ENCODE measurements at regions not wholly inside any gene's neighbourhood (a gene's known extent, or its start where the extent isn't known, plus 50 kb on each side); places are given as distances from the start of the nearest gene placed in this dataset.

DNA sequence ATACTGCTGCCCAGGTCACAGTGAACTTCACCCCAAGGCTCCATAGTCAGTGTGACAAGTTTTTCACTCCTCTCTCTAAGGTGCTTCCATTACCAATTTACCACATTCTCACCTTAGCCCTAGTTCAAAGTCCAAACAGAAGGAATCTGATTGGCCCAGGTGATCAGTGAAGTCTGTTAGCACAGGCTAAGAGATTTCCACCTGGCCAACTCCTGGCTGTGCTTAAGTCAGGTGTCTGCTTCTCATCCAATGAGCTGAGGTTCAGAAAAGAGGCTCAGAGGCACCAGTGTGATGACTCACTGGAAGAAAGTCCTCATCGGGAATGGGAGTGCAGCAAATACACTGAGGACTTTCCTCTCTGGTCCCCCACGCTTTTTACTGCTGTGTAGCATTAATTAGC is 164.4 kb upstream of the MGAT5 start:
- DNase-seq = no peak

DNA sequence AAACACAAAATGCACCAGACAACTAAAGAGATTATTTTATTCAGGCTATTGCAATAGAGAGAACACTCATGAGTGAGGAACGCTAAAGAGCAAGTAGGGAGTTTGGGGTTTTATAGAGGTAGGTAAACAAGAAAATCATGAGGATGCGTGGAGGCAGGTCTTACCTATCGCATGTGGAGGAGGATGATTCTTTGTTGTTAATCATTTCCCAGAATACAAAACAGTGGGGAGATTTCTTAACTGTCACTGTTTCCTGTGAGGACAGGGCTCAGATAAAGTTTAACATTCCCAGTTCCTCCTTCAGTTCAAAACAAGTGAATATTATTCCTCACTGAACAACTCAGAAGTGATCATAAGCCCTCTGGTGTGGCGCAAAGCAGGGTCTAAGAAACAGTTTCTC is 156.1 kb upstream of the MGAT5 start:
- no peak for DNase-seq

- DNase-seq = no peak
Measured at GRCh38 chr2:134098321-134098720, 155.6 kb upstream of the MGAT5 start.

DNA sequence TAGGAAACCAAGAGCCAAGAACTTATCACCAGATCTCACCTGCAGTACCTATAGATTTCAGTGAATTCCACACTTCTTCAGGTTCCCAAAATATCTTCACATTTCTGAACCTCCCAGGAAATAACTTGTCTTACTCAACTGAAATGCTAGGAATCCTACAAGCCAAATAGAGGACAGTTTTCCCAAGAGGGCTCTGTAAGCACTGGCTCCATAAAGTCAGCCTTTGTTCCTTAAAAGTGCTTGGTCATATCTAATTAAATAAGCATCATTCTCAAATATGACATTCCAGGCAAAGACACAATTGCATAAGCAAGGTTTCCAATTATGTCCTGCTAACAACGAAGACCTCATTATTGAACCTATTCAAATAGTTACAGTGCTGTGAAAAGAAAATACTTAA is 154.6 kb upstream of the MGAT5 start:
- no peak for DNase-seq

DNA sequence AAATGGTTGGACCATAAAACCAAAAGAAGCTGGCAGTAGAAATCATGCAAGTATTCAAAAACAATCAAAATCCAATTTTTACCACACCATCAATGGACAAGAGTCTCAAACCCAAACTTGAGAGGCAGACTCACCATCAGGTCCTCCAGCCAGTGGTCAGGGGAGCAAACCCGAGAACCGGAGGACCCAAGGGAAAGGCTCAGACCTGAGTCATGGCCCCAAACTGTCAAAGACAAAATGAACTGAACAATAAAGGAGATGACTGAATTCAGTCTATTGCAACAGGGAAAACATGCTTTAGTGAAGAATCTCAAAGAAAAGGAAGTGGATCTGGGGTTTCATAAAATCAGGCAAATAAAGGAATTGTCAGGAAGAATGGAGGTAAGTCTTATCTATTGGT is 150.7 kb upstream of the MGAT5 start:
- DNase-seq = no peak

DNA sequence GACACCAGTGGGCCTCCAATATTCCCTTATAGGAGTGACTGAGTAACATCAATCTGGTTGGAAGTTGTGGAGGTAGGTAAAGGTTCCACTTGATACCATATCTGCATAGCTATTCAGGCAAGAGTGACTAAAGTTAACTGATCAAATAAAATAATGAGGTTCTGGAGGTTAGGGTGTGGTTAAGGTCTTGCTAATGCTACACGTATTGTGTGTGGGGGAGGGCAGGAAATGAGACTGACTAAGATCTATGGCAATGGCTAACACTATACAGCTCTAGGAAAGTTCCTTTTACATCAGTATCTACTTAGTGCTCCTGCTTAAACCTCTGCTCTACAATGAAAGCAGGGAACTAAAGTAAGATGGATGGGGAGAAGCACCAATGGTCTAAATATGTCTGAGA is 149.1 kb upstream of the MGAT5 start:
- peak in 1 of 2 experiments; percentile 30 for DNase-seq

- DNase-seq = no peak
Measured at GRCh38 chr2:134107402-134107801, 146.5 kb upstream of the MGAT5 start.

- no peak for DNase-seq
Measured at GRCh38 chr2:134108113-134108512, 145.8 kb upstream of the MGAT5 start.

DNA sequence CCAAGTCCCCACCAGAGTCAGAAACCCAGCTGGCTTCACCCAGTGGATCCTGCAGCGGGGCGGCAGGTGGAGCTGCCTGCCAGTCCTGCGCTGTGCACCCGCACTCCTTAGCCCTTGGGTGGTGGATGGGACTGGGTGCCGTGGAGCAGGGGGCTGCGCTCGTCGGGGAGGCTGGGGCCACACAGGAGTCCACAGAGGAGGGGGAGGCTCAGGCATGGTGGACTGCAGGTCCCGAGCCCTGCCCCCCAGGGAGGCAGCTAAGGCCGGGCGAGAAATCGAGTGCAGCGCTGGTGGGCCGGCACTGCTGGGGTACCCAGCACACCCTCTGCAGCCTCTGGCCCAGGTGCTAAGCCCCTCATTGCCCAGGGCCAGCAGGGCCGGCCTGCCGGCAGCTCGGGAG is 144.6 kb upstream of the MGAT5 start:
- no peak for DNase-seq

DNA sequence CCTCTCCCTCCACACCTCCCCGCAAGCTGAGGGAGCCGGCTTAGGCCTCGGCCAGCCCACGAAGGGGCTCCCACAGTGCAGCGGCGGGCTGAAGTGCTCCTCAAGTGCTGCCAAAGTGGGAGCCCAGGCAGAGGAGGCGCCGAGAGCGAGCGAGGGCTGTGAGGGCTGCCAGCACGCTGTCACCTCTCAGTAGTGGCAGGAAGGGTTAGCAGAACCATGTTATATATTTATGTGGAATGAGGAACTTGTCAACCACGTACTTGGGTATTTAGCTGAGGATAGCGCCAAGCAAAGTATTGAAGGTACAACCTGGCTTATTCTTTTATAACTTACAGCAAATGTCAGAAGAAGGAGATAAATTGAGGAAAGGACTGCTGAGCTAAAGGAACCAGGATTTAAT is 144.1 kb upstream of the MGAT5 start:
- DNase-seq = no peak

- DNase-seq = no peak
Measured at GRCh38 chr2:134110532-134110931, 143.3 kb upstream of the MGAT5 start.

GRCh38 chr2:134117676-134118075 is 136.2 kb upstream of the MGAT5 start:
- no peak for DNase-seq

DNA sequence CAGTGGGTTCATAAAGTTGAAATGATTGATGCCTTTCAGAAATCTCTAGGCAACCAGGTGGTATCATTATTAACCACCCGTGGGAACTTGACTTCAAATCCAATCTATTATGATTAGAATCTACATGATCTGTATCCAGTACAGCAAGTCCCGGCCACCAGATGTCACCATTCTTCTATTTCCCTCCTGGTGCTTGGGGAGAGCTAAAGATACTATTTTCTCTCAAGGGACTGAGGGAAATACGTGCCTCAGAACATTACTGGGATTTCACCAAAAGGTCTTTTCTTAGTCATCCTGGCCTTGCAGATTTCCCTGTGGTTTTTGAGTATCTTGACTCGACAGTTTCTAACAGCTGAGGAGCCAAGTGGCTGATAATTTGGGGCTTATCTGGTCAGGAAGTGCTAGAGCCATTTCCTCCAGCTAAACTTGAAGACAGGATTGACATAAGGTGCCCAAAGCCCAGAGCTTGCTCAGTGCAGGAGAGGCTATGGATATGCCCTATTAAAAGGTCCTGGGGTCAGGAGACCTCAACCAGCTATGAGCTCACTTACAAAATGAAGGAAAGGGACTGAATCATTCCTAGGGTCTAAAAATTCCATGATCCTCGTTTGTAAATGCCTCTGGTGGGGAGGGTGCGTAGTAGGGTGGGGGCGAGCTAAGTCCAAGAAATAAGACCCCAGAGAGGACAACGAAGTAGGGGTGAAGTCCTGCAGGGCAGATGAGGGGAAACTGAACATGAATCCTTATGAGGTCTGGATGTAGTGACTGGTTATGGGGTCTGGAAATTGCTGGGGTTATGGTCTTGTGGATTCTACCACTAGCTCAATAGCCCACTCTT is 135.4 kb upstream of the MGAT5 start:
- DNase-seq = peak; percentile 82 to 89

DNA sequence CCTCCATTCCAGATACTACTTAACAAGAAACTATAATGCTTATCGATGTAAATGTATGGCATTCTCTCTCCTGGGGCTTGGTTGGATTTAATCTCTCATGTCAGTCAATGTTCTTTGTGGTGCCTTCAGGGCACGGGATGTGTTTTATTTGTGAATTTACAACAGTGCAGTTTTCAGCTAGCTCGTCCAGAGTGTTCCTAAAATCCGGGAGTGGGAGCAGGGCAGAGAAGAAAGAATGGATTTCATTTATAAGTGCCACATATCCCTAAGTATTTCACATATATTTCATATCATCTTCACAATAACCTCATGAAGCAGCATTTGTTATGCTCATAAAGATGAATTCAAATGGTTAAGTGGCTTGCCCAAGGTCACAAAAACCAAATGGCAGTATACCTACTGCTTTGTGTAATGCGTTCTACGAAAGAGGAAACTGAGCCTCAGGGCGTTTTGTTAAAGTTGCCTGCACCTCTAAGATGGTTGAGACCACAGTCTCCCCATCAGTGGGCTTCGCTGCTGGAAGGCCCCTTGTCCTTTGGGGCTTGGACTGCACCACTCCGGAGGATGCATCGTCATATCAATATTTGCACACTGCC is 134.7 kb upstream of the MGAT5 start:
- no peak for DNase-seq

GRCh38 chr2:134119713-134120405 is 134.0 kb upstream of the MGAT5 start:
- peak; percentile 83 to 88 for DNase-seq

- peak in 1 of 2 experiments; percentile 30 for DNase-seq
Measured at GRCh38 chr2:134120406-134120732, 133.5 kb upstream of the MGAT5 start.

DNA sequence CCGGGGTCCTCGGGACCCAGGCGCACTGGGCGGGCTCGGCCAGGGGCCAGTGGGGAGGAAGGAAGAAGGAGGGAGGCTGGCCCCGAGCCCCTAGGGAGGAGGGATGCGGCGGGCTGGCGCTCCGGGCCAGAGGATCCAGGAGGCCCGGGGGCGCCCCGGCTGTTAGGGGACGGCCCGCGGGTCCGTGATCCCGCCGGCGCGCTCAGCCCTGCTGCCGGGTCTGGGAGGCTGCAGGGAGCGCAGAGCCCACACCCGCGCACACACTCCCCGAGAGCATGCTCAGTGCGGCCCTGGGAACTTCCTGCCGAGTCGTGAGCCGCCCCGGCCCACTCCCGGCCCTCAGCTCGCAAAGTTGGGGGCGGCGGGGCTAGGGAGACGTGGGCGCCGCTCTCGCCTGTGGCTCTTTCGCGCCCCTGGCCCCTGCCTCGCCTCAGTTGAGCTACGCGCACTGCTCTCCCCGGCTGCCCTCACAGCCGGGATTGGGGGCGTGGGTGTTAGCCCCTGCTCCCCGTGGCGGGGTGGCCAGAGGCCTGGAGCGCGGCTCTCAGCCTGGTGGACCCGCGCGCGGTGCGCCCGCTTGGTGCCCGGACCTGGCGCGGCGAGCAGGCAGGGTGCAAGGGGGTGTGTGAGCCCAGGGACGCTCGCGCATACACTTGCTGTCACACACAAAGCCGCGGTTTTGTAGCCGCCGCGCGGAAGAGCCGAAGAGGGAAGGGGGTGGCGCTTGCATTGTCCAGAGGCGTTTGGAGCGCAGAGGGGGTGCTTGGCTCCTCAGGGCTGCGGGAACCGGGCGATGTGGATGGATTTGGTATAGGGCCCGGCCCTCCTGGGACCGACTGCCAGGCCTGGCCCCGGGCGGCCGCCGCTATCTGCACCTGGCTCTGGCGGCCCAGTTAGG is 132.9 kb upstream of the MGAT5 start:
- DNase-seq = peak; percentile 66 to 72

DNA sequence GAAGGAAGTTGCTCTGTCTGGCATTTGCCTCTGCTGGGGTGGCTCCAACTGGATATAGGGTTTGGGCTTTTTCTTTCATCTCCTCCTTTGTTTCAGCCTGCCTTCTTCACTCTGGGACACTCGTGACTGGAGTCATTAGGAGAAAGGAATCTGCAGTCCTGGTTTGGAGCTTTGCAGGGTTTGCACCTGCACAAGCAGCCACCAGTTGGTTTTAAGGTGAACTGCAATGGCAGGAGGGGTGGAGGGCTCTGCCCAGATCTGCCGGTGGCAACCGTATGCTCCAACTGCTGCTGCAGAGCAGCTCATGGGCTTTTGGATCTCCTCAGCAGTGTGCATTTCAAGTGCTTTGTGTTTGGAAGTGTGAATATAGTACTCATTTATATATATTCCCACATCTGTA is 131.3 kb upstream of the MGAT5 start:
- DNase-seq = no peak

DNA sequence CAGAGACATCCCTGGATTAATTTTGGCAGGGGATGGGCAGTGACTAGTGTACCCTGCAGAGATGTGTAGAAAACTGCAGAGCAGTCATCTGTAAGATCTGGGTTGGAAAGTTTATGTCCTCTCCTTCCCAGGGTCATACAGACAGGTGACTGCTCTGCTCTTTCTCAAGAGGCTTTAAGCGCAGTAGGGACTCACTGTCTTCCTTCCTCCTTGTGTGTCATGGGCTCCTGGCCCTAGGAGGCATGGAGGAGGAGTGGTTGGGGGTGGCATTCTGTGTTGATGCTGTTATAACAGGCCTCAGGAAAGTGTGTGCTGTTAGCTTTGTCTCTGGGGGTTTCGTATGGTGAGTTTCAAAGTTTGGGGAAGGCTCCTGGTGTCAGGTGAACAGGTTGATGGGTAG is 130.5 kb upstream of the MGAT5 start:
- DNase-seq = no peak

- no peak for DNase-seq
Measured at GRCh38 chr2:134124047-134124753, 129.7 kb upstream of the MGAT5 start.

DNA sequence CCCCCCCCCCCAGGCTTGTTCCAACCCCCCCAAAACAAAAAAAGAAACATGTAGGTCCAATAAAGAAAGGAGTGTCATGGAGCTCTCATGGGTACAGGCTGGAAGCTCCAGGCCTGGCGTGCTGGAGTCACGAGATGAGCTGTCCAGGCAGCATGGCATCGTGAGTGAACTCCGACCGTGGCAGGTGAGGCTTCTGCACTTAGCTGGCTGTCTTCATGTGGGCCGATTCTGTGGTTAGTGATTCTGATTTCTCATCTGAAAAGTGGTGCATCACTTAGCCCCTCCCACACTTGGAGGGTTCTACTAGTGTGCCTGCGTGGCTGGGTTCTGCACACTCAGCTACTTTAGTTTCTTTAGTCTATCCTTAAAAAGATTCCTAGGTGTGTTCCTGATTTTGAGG is 126.4 kb upstream of the MGAT5 start:
- DNase-seq = peak; percentile 68 to 78

GRCh38 chr2:134128746-134129145 is 125.1 kb upstream of the MGAT5 start:
- no peak for DNase-seq
